Adipocyte (in vitro differentiated cells): ENCODE measurements at regions not wholly inside any gene's neighbourhood (a gene's known extent, or its start where the extent isn't known, plus 50 kb on each side); places are given as distances from the start of the nearest gene placed in this dataset.
"Not testable (repeated sequence)": the region's sequence is repeated elsewhere in the genome, so short reads cannot be mapped to it uniquely, and the experiment has no call there.

Experiments used
- DNase-seq: peaks from one replicate; pipeline ENCODE4 v3.0.0-alpha.2; 2015; ENCODE audit warnings: low read depth
- H3K27me3 ChIP-seq: replicated peaks from 2 replicates; pipeline ENCODE4 v1.7.0; 2013; ENCODE audit warnings: mild to moderate bottlenecking, low read length, moderate library complexity; ENCODE audit not compliant: control insufficient read depth, insufficient read depth
- H3K36me3 ChIP-seq: 2 replicates; pipeline ENCODE4 v1.7.0; 2013; ENCODE audit warnings: low read length, mild to moderate bottlenecking, moderate library complexity; ENCODE audit not compliant: control insufficient read depth, insufficient read depth, severe bottlenecking
- H3K4me1 ChIP-seq: 2 replicates; pipeline ENCODE4 v1.7.0; 2013; ENCODE audit warnings: mild to moderate bottlenecking, low read length, moderate library complexity; ENCODE audit not compliant: control insufficient read depth, insufficient read depth
- H3K4me3 ChIP-seq: 2 replicates; pipeline ENCODE4 v1.7.0; 2013; ENCODE audit warnings: mild to moderate bottlenecking, low read length, moderate library complexity
- H3K9ac ChIP-seq: 2 replicates; pipeline ENCODE4 v1.7.0; 2013; ENCODE audit warnings: mild to moderate bottlenecking, low read length, moderate library complexity
- H3K9me3 ChIP-seq: 2 replicates; pipeline ENCODE4 v1.7.0; 2013; ENCODE audit warnings: mild to moderate bottlenecking, low read length, moderate library complexity; ENCODE audit not compliant: control insufficient read depth

DNA sequence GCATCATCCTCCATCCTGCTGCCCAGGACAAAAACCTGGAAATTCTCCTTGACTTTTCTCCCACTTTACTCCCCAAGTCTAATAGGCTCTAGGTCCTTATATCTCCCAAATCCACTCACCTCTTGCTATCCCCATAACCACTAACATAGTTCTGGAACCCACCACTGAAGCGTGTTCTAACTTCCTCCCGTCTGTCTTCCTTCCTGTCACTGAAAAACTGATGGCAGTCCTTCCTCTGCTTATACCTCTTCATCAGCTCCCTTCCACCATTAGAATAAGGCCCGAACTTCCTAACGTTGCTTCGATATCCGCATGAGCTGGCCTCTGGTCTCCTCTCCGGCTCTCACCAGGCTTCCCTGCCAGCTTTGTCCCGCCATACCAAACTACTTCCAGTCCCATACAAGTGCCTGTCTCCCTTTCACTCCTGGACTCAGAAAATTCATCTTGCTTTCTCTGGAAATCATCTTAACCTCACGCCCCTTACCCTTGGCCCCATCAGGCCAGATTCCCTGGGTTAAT, 63.0 kb upstream of the BCL2L14 start:
- Histone ChIP-seq H3K4me1 (peaks cover 7% of the 10 kb centered on the region), H3K9me3 (no peaks in the 10 kb centered on the region), H3K4me3 (no peak overlapping the region), H3K9ac (no peak overlapping the region), H3K27me3 (no peaks in the 10 kb centered on the region), H3K36me3 (no peaks in the 10 kb centered on the region)
- DNase-seq: no peak

DNA sequence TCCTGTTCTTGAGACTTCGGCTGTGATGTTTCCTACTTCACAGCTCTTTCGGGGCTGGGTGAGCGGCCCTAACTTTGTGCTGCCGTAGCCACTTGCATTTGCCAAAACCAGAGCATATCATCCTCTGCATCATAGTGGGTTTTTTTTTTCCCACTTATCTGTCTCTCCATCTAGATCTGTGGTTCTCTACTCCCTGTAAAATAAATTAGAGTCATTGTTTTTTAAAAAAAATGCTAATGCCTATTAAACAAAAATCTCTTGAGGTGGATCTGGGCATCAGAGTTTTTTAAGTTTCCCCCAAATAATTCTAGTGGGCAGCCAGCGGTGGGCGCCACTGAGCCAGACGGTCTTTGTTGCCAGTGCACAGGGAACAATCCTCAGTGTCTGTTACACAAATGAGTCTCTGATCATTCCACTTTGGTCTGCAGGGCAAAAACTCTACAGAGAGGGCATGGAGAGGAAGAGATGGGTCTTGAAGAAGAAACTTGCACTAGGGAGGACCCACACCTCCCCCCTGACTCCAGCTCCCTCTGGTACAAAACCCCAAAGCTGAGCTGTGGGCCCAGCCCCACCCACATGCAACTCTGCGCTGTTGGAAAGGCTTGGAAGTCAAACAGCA, 62.4 kb upstream of the BCL2L14 start:
- H3K4me3 ChIP-seq: no peak overlapping the region
- H3K4me1 ChIP-seq: peaks cover 7% of the 10 kb centered on the region
- DNase-seq: no peak
- no peaks in the 10 kb centered on the region for H3K9me3 ChIP-seq
- no peak overlapping the region for H3K9ac ChIP-seq
- no peaks in the 10 kb centered on the region for H3K27me3 ChIP-seq
- no peaks in the 10 kb centered on the region for H3K36me3 ChIP-seq

DNA sequence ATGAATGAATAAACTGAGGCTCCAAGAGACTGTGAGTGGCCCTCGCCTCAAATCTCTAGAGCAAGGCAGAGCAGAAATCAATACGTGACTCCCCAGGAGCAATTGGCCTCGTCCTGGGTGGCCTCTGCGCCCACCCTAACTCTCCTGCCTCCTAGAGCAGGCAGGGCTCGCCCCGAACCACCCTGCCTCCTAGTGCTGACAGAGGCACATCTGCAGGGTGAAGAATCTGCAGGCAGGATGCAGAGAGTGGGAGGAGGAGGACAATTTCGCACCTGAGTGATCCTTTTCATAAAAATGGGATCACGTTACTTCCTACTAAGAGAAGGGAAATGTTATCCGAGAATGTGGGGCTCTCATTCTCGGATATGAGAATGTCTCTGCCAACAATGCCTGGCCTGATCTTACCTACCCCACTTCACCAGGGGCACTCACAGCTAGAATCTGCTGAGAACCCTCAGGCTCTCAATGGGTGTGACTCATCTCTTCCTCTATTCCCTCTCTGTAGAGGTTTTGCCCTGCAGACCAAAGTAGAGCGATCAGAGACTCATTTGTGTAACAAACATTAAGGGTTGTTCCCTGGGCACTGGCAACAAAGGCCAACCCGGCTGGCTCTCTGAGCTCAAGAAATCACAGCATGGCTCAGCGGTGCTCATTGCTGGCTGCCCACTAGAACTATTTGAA, 61.7 kb upstream of the BCL2L14 start:
- H3K9me3 ChIP-seq: no peaks in the 10 kb centered on the region
- H3K36me3 ChIP-seq: no peaks in the 10 kb centered on the region
- no peak overlapping the region for H3K9ac ChIP-seq
- DNase-seq: peak; percentile 28
- peaks cover 7% of the 10 kb centered on the region for H3K4me1 ChIP-seq
- H3K27me3 ChIP-seq: no peaks in the 10 kb centered on the region
- no peak overlapping the region for H3K4me3 ChIP-seq

DNA sequence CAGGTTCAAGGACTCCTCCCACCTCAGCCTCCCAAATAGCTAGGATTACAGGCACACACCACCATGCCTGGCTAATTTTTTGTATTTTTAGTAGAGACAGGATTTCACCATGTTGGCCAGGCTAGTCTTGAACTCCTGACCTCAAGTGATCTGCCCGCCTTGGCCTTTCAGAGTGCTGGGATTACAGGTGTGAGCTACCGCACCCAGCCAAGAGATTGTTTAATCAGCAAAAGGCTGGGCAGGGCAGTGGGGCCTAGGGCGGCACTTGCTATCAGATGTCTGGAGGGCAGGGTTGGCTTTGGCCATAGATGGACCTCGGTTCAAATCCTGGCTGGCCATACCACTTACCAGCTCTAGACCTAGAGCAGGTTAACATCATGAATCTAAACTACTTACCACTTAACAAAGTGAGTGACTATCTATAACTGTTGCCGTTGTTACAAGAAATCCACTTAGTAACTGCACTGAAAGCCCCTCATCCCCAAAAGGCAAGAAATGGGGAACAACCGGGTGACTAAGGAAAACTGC, 60.9 kb upstream of the BCL2L14 start:
- not testable (repeated sequence) for H3K27me3 ChIP-seq, DNase-seq, H3K4me1 ChIP-seq, H3K9me3 ChIP-seq, H3K9ac ChIP-seq, H3K4me3 ChIP-seq, H3K36me3 ChIP-seq

DNA sequence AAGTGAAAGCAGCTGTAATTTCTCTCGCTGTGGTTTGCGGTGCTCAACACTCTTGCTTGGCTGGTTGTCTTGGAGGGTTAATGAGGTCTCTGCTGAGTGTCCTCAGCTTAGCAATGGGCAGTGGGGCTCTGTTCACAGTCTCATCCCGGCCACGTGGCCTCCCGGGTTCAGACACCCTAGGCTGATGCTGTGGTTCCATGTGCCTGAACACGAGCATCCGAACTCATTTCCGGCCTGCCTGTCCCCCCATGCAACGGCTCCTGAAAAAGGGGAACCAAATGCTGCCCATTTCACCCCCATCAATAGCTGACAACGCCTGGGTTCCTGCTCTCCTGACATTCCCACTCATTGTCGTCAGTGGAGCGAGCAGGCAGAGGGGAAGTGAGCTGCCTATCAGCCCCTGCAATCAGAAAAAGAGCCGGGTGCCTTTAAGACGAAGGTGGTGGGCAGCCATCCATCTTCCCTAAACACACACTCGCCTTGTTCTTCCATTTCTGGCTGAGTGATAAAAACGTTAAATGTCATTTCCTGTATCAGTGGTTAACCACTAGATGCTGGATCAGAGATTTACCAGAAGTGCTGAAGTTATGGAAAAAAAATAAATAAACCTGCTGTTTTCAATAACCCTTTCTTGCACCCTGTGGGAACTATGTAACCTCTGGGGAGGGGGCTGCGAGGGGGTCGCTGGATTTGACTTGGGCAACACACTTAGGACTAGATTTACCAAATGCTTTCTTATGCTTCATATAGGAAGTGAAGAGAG, 60.3 kb upstream of the BCL2L14 start:
- Histone ChIP-seq H3K9ac (no peak overlapping the region), H3K9me3 (no peaks in the 10 kb centered on the region), H3K4me1 (peaks cover 7% of the 10 kb centered on the region), H3K4me3 (peak overlapping the region; percentile 17), H3K36me3 (no peaks in the 10 kb centered on the region), H3K27me3 (no peaks in the 10 kb centered on the region)
- DNase-seq: no peak

DNA sequence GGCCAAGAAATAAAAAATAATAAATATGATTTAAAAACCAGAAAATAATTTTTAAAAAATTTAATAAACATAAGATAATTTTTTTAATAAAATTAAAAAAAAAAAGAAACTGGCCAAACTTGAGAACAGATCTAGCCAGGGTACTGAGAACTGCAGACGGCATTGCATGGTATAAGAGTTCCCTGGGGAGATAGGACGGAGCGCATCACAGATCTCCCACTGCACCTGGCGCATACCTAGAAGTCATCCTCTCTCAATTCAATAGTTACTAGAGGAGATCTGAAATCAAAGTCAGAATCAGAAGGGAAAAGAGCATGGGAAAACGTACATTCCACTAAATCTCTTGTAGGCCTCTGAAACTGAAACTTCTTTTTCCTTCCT, 58.9 kb upstream of the BCL2L14 start:
- DNase-seq: no peak
- H3K9ac ChIP-seq: no peak overlapping the region
- H3K36me3 ChIP-seq: no peaks in the 10 kb centered on the region
- H3K4me3 ChIP-seq: no peak overlapping the region
- no peaks in the 10 kb centered on the region for H3K9me3 ChIP-seq
- peaks cover 18% of the 10 kb centered on the region for H3K4me1 ChIP-seq
- H3K27me3 ChIP-seq: no peaks in the 10 kb centered on the region

DNA sequence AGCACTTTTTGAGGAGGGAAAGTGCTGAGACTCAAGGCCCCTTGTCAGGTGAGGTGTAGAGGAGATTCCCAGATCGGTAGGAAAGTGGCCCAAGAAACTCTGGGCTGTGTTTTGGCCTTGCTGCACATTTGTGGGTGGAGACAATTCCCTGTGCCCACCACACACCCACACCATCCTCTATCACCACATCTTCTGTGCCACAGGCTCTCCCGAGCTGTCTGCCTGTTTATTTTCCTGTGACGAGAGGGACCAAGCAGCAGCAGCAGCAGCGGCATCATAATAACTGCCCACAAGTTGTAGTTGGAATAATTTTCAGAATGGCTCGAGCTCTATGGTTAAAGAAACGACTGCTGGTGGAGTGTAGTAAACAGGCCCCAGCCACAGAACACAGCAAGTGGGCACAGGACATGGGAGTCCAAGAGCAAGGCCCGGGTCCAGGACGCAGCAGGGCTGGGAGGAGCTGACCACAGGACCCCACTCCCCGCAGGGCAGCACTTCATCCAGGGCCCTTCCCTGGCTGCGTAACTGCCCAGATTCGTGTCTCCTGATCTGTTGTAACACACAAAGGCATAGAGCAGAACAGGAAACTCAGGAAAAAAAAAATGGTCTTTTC, 55.6 kb upstream of the BCL2L14 start:
- Histone ChIP-seq H3K36me3 (no peaks in the 10 kb centered on the region), H3K9ac (no peak overlapping the region), H3K27me3 (no peaks in the 10 kb centered on the region), H3K4me1 (peaks cover 35% of the 10 kb centered on the region), H3K9me3 (no peaks in the 10 kb centered on the region), H3K4me3 (no peak overlapping the region)
- DNase-seq: no peak

DNA sequence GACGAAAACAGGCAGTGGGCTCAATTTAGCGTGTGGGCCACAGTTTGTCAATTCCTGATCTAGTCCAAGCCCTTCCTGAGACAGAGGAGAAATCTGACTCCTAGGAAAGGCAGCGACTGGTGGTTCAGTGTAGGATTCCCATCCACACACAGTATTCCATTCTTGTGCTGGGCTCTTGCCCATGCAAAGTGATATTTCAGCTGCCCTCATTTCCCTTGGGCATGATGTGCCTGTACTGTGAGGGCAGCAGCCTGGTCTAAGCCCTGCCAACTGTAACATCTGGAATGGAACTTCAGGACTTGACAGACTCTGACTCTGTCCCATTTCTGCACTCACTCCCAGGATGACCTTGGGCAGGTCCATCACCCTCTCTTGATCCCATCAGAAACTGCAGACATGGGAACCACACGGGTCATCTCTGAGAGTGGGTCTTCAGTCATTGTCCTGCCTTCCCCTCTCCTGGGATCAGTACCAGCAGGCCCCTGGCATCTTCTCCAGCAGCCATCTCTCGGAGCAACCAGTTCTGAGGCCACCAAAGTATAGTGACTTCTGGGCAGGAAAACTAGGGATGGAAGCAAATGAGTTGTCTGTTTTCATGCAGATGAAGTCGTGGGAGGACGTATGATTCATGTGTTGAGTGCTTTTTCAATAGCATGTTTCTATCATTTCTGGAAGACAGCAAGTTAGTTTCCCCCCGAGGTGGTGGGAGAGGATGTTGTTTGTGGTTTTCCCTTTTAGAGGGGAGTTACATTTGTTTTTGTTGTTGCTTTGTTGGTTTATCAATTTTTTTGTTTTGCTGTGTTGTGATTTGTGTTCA, 54.2 kb upstream of the BCL2L14 start:
- H3K9me3 ChIP-seq: no peaks in the 10 kb centered on the region
- no peak overlapping the region for H3K4me3 ChIP-seq
- no peaks in the 10 kb centered on the region for H3K27me3 ChIP-seq
- DNase-seq: peak; percentile 8
- H3K9ac ChIP-seq: no peak overlapping the region
- H3K4me1 ChIP-seq: peaks cover 28% of the 10 kb centered on the region
- no peaks in the 10 kb centered on the region for H3K36me3 ChIP-seq

DNA sequence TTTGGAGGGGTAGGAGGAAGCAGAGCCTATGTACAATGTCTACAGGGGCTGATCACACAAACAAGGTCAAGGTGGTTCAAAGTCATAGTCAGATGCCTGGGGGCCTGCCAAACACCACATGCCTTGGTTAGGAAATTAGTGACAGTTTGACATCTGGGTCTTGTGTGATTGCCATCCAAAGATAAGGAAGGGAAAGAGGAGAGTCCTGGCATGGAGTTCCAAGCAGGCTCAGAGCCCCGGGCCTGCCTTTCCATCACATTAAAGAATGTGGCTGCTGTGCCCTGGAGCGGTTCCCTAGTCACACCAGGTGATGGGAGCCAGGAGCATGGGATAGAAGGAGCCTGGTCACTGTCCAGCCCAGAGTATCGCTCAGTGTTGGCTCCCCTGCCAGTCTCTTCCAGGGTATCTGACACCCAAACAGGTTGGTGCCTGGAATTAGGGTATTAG, 53.6 kb upstream of the BCL2L14 start:
- Histone ChIP-seq H3K9ac (no peak overlapping the region), H3K4me1 (peaks cover 28% of the 10 kb centered on the region), H3K9me3 (no peaks in the 10 kb centered on the region), H3K4me3 (no peak overlapping the region), H3K36me3 (no peaks in the 10 kb centered on the region), H3K27me3 (no peaks in the 10 kb centered on the region)
- no peak for DNase-seq

DNA sequence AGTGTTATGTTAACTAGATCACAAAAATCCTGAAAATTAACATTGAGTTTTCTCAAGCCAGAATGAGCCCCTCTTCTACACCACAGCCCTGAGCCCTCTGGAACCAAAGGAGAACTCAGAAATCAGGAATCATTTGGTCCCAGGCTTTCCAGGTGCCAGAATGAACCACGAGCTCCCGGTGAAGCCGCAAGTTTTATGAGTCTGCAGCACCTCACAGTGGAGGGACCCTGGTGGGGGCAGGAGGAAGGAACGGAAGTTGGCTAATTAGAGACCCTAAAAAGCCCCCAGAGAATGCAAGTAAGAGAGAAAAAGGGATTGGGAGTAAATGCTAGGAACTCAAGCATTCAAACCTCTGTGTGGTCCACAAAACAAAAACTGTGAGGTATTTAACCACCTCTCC, 52.9 kb upstream of the BCL2L14 start:
- Histone ChIP-seq H3K27me3 (no peaks in the 10 kb centered on the region), H3K4me1 (peaks cover 28% of the 10 kb centered on the region), H3K9me3 (no peaks in the 10 kb centered on the region), H3K36me3 (no peaks in the 10 kb centered on the region), H3K9ac (no peak overlapping the region), H3K4me3 (no peak overlapping the region)
- no peak for DNase-seq
